ENCODE measurements at regions not wholly inside any gene's neighbourhood (a gene's known extent, or its start where the extent isn't known, plus 50 kb on each side); places are given as distances from the start of the nearest gene placed in this dataset.

DNA sequence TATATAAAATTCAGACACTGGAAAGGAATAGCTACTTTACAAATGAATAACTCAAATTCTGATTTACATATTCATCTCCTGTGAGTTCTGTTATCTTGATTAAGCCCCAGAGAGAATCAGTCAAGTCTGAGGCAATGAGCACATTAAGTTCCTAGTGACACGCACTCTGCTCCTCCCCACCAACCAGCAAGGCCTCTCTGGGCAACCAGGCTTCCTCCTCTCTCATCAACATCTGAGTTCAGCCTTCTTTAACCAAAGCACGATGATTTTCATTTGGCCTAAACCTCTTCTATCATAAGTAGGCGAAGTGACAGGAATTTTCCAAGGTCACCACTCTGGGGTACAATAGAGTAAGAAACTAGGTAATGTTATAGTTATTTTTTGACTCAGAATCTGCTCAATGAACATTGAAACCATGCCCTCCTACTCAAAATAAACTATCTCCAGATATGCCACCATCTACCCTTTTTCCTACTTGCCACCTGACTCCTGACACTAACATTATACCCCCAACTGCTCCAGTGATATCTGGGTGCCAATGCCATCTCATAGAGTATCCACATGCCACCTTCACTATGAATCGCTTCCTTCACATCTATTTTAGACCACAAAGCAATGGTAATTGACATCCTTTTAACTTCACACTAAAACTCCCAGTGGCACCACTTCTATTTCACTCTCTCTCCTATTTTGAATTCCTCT is 114.8 kb downstream of the FAM76B start:
- TF ChIP-seq, protein P1, sequence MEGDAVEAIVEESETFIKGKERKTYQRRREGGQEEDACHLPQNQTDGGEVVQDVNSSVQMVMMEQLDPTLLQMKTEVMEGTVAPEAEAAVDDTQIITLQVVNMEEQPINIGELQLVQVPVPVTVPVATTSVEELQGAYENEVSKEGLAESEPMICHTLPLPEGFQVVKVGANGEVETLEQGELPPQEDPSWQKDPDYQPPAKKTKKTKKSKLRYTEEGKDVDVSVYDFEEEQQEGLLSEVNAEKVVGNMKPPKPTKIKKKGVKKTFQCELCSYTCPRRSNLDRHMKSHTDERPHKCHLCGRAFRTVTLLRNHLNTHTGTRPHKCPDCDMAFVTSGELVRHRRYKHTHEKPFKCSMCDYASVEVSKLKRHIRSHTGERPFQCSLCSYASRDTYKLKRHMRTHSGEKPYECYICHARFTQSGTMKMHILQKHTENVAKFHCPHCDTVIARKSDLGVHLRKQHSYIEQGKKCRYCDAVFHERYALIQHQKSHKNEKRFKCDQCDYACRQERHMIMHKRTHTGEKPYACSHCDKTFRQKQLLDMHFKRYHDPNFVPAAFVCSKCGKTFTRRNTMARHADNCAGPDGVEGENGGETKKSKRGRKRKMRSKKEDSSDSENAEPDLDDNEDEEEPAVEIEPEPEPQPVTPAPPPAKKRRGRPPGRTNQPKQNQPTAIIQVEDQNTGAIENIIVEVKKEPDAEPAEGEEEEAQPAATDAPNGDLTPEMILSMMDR (IDR thresholded peaks at IDR 0.05), result no peak
- no peak for TF ChIP-seq POLR2AphosphoS5 (IDR thresholded peaks at IDR 0.05)
